ENCODE measurements at regions not wholly inside any gene's neighbourhood (a gene's known extent, or its start where the extent isn't known, plus 50 kb on each side); places are given as distances from the start of the nearest gene placed in this dataset.

GRCh38 chr21:41660748-41661147 is 106.1 kb downstream of the RIPK4 start:
- ChIA-PET POLR2A (no interaction called here), CTCF (no interaction called here)
- WGBS (ENCODE audit: low lambda C conversion rate): 74% methylated on average over 10 of the region's 10 CpGs
- no peak for TF ChIP-seq TAF1 (IDR thresholded peaks at IDR 0.05; ENCODE audit: borderline replicate concordance, low read depth, low read length)
- no peak for TF ChIP-seq FOSL2 (IDR thresholded peaks at IDR 0.05; ENCODE audit: borderline replicate concordance, low read depth)
- no peak for TF ChIP-seq RCOR1 (IDR thresholded peaks at IDR 0.05; ENCODE audit: low read length)
- no peak for TF ChIP-seq POLR2AphosphoS5 (IDR thresholded peaks at IDR 0.05; ENCODE audit: low read depth, low read length)
- TF ChIP-seq TEAD4 (IDR thresholded peaks at IDR 0.05; ENCODE audit: borderline replicate concordance, insufficient read depth): no peak
- TF ChIP-seq FOXM1 (IDR thresholded peaks at IDR 0.05; ENCODE audit: low read depth): no peak
- TF ChIP-seq RFX5 (IDR thresholded peaks at IDR 0.05; ENCODE audit: low read length): no peak
- TF ChIP-seq EP300 (IDR thresholded peaks at IDR 0.05; ENCODE audit: borderline replicate concordance in 1 of 2, low read depth in 1 of 2, low read length in 1 of 2): no peak
- TF ChIP-seq NFIC (IDR thresholded peaks at IDR 0.05; ENCODE audit: borderline replicate concordance): no peak
- TF ChIP-seq FOXJ3 (CRISPR knock-in tag; IDR thresholded peaks at IDR 0.05): no peak
- no peak for TF ChIP-seq REST (IDR thresholded peaks at IDR 0.05; ENCODE audit: low read depth, low read length)
- TF ChIP-seq ELF1 (IDR thresholded peaks at IDR 0.05): no peak
- TF ChIP-seq PBX3 (IDR thresholded peaks at IDR 0.05): no peak
- no peak for TF ChIP-seq TCF12 (IDR thresholded peaks at IDR 0.05)
- no peak overlapping the region for H3K9ac ChIP-seq
- no peaks in the 10 kb centered on the region for H3F3A ChIP-seq (replicated peaks; ENCODE audit: insufficient read depth)
- no peak overlapping the region for H3K4me3 ChIP-seq (ENCODE audit: low read depth in 2 of 2, low read length in 1 of 2)
- no peaks in the 10 kb centered on the region for H3K27me3 ChIP-seq (ENCODE audit: insufficient read depth)
- H3K27ac ChIP-seq (ENCODE audit: low read depth in 2 of 2, low read length in 1 of 2): no peak overlapping the region; a peak in 1 of 4 replicates
- H2AFZ ChIP-seq (ENCODE audit: low read depth): no peak overlapping the region
- H3K9me2 ChIP-seq: no peaks in the 10 kb centered on the region
- peaks cover 0 to 5% of the 10 kb centered on the region in 2 experiments; a peak in 1 of 4 replicates for H3K4me1 ChIP-seq (ENCODE audit: control insufficient read depth in 1 of 2, insufficient read depth in 2 of 2, low read depth in 1 of 2, low read length in 1 of 2)
- H3K4me2 ChIP-seq: no peak overlapping the region
- no peaks in the 10 kb centered on the region for H3K36me3 ChIP-seq (replicated peaks in 1 of 2; ENCODE audit: control insufficient read depth in 1 of 2, insufficient read depth in 2 of 2, low read length in 1 of 2)
- H3K79me2 ChIP-seq (ENCODE audit: insufficient read depth): no peaks in the 10 kb centered on the region
- DNase-seq: no peak
- H3K9me3 ChIP-seq: no peaks in the 10 kb centered on the region
- H4K20me1 ChIP-seq (ENCODE audit: insufficient read depth): no peaks in the 10 kb centered on the region

All from SK-N-SH (cell line).